Parathyroid adenoma (tissue), 2 donors: ENCODE measurements at regions not wholly inside any gene's neighbourhood (a gene's known extent, or its start where the extent isn't known, plus 50 kb on each side); places are given as distances from the start of the nearest gene placed in this dataset.

Experiments
- H2AFZ ChIP-seq: fragments of 300-600 bp; sonication (generic); one replicate; pipeline ENCODE4 v1.7.0; 2017; ENCODE audit warnings: antibody characterized with exemption, mild to moderate bottlenecking
- H3K27ac ChIP-seq: fragments of 300-600 bp; sonication (generic); one replicate; pipeline ENCODE4 v1.7.0; 2017
- H3K27me3 ChIP-seq: fragments of 300-600 bp; sonication (generic); one replicate; pipeline ENCODE4 v1.7.0; 2017; ENCODE audit warnings: low read length; ENCODE audit not compliant: control insufficient read depth, insufficient read depth
- H3K36me3 ChIP-seq: fragments of 300-600 bp; sonication (generic); one replicate; pipeline ENCODE4 v1.7.0; 2017; ENCODE audit warnings: low read length; ENCODE audit not compliant: control insufficient read depth, insufficient read depth
- H3K4me1 ChIP-seq: fragments of 300-600 bp; sonication (generic); one replicate; pipeline ENCODE4 v1.7.0; 2017; ENCODE audit warnings: control low read depth
- H3K4me2 ChIP-seq: fragments of 300-600 bp; sonication (generic); one replicate; pipeline ENCODE4 v1.7.0; 2017; ENCODE audit warnings: low read length
- H3K4me3 ChIP-seq: fragments of 300-600 bp; sonication (generic); one replicate; pipeline ENCODE4 v1.7.0; 2017; ENCODE audit warnings: low read depth, low read length
- H3K79me2 ChIP-seq: fragments of 300-600 bp; sonication (generic); one replicate; pipeline ENCODE4 v1.7.0; 2017; ENCODE audit warnings: control low read depth
- H3K9ac ChIP-seq: fragments of 300-600 bp; sonication (generic); one replicate; pipeline ENCODE4 v1.7.0; 2017; ENCODE audit warnings: mild to moderate bottlenecking
- H3K9me3 ChIP-seq: fragments of 300-600 bp; sonication (generic); one replicate; pipeline ENCODE4 v1.7.0; 2017; ENCODE audit warnings: low read length; ENCODE audit not compliant: control insufficient read depth
- CTCF ChIP-seq: fragments of 300-600 bp; sonication (generic); IDR thresholded peaks from one replicate; pipeline ENCODE4 v1.7.0; 2017; ENCODE audit warnings: antibody characterized with exemption, mild to moderate bottlenecking
- donor health status: primary hyperparathyroidism.

GRCh38 chr1:73065339-73066041 lies 783.2 kb upstream of the NEGR1 start:
- no peak overlapping the region for H3K9ac ChIP-seq
- no peaks in the 10 kb centered on the region for H3K36me3 ChIP-seq
- H3K79me2 ChIP-seq = no peaks in the 10 kb centered on the region
- H3K27me3 ChIP-seq = no peaks in the 10 kb centered on the region
- no peak for TF ChIP-seq CTCF
- no peak overlapping the region for H3K27ac ChIP-seq
- H2AFZ ChIP-seq = no peak overlapping the region
- no peaks in the 10 kb centered on the region for H3K9me3 ChIP-seq
- H3K4me1 ChIP-seq = no peaks in the 10 kb centered on the region
- H3K4me2 ChIP-seq = no peak overlapping the region
- H3K4me3 ChIP-seq = no peak overlapping the region

- Histone ChIP-seq H3K27ac (no peak overlapping the region), H3K9me3 (no peaks in the 10 kb centered on the region)
- no peak for TF ChIP-seq CTCF
Measured at GRCh38 chr1:73056826-73057225, 774.5 kb upstream of the NEGR1 start.

GRCh38 chr1:73044241-73045036 lies 762.1 kb upstream of the NEGR1 start:
- no peaks in the 10 kb centered on the region for H3K79me2 ChIP-seq
- no peaks in the 10 kb centered on the region for H3K27me3 ChIP-seq
- H3K4me2 ChIP-seq = no peak overlapping the region
- no peak overlapping the region for H3K4me3 ChIP-seq
- no peaks in the 10 kb centered on the region for H3K36me3 ChIP-seq
- H3K9ac ChIP-seq = no peak overlapping the region
- H3K9me3 ChIP-seq = no peaks in the 10 kb centered on the region
- no peaks in the 10 kb centered on the region for H3K4me1 ChIP-seq
- no peak for TF ChIP-seq CTCF
- H3K27ac ChIP-seq = no peak overlapping the region
- H2AFZ ChIP-seq = no peak overlapping the region

More at GRCh38 chr1:73056826-73057225, 774.5 kb upstream of the NEGR1 start:
- H3K27me3 ChIP-seq = no peaks in the 10 kb centered on the region
- no peaks in the 10 kb centered on the region for H3K79me2 ChIP-seq
- no peak overlapping the region for H3K4me2 ChIP-seq
- H3K4me1 ChIP-seq = no peaks in the 10 kb centered on the region
- H2AFZ ChIP-seq = no peak overlapping the region
- no peak overlapping the region for H3K4me3 ChIP-seq
- no peaks in the 10 kb centered on the region for H3K36me3 ChIP-seq
- H3K9ac ChIP-seq = no peak overlapping the region

GRCh38 chr1:73042403-73042802 lies 760.1 kb upstream of the NEGR1 start:
- no peak overlapping the region for H3K4me2 ChIP-seq
- TF ChIP-seq CTCF = no peak
- no peak overlapping the region for H2AFZ ChIP-seq
- H3K4me1 ChIP-seq = no peaks in the 10 kb centered on the region
- no peaks in the 10 kb centered on the region for H3K36me3 ChIP-seq
- H3K4me3 ChIP-seq = no peak overlapping the region
- H3K9me3 ChIP-seq = no peaks in the 10 kb centered on the region
- H3K27ac ChIP-seq = no peak overlapping the region
- no peaks in the 10 kb centered on the region for H3K79me2 ChIP-seq
- H3K27me3 ChIP-seq = no peaks in the 10 kb centered on the region
- no peak overlapping the region for H3K9ac ChIP-seq
